HepG2 (cell line): ENCODE measurements at regions not wholly inside any gene's neighbourhood (a gene's known extent, or its start where the extent isn't known, plus 50 kb on each side); places are given as distances from the start of the nearest gene placed in this dataset.

ENCODE experiments used
- ATAC-seq: fragments of 200-7000 bp; cut with Tn5 transposase; 3 replicates; pipeline ENCODE4 v1.9.1; 2020; ENCODE audit warnings: mild to moderate bottlenecking, moderate library complexity
- BruUV-seq: library from RNA; stranded (reverse); fragments of 400-500 nt; replicated peaks from 2 replicates; lab custom pipeline; 2021; lab: Mats Ljungman, UMichigan
- CTCF ChIA-PET: fragments of 300-600 bp; formaldehyde crosslinking; extraction: SDS; loops from one replicate; lab custom pipeline; 2021; ENCODE audit warnings: low total read pairs, inconsistent platforms, low intra/inter-chr PET ratio; lab: Yijun Ruan, JAX
- POLR2A ChIA-PET: fragments of 350-600 bp; sonication (Branson Sonifier 250); formaldehyde crosslinking; loops from one replicate; lab custom pipeline; 2020; ENCODE audit warnings: antibody characterized with exemption, inconsistent platforms; lab: Yijun Ruan, JAX
- DNase-seq: peaks from one replicate; pipeline ENCODE4 v3.0.0-alpha.2; 2015; ENCODE audit warnings: low spot score
- FAIRE-seq: peaks from 3 replicates; lab custom pipeline; 2011; peaks lifted over from hg19 to GRCh38; lab: Jason Lieb, UNC
- H2AFZ ChIP-seq: one replicate; pipeline ENCODE4 v1.6.1; 2011; ENCODE audit warnings: low read length, inconsistent platforms
- H3K27ac ChIP-seq: fragments of 300-600 bp; 3 replicates; pipeline ENCODE4 v1.8.0; 2011; ENCODE audit warnings: mixed run types, mild to moderate bottlenecking, mixed read lengths, low read length, inconsistent platforms; ENCODE audit not compliant: insufficient read depth; ENCODE audit errors: extremely low read length
- H3K27me3 ChIP-seq, 2 experiments: fragments of 200-600 bp in 1 of 2; 2 replicates in 1 of 2; 3 replicates in 1 of 2; pipeline versions ENCODE4 v1.6.0 to v1.8.0; 2011; ENCODE audit warnings: low read length in 2 of 2, mild to moderate bottlenecking in 2 of 2, moderate library complexity in 2 of 2, inconsistent platforms in 1 of 2; ENCODE audit not compliant: insufficient read depth in 2 of 2, control insufficient read depth in 1 of 2
- H3K36me3 ChIP-seq, 2 experiments: fragments of 200-600 bp in 1 of 2; replicated peaks in 1 of 2; 2 replicates in 1 of 2; 3 replicates in 1 of 2; pipeline versions ENCODE4 v1.5.1 to v1.8.0; 2011; ENCODE audit warnings: low read length in 2 of 2, inconsistent platforms in 1 of 2; ENCODE audit not compliant: insufficient read depth in 2 of 2, control insufficient read depth in 1 of 2
- H3K4me1 ChIP-seq: 2 replicates; pipeline ENCODE4 v1.5.1; 2012; ENCODE audit warnings: low read length, inconsistent platforms; ENCODE audit not compliant: insufficient read depth
- H3K4me2 ChIP-seq: 2 replicates; pipeline ENCODE4 v1.6.0; 2011; ENCODE audit warnings: low read depth, low read length, inconsistent platforms
- H3K4me3 ChIP-seq, 3 experiments: fragments of 200-600 bp in 1 of 3; sonication (generic), shearing (Covaris generic) in 1 of 3; replicated peaks in 1 of 3; 2 replicates each; pipeline ENCODE4 v1.5.1; 2011 to 2016; ENCODE audit warnings: low read length in 3 of 3, inconsistent platforms in 2 of 3, low read depth in 2 of 3, mild to moderate bottlenecking in 2 of 3, control low read depth in 1 of 3, mixed read lengths in 1 of 3; ENCODE audit not compliant: insufficient read depth in 1 of 3
- H3K79me2 ChIP-seq: one replicate; pipeline ENCODE4 v1.6.1; 2011; ENCODE audit warnings: low read length, inconsistent platforms; ENCODE audit not compliant: insufficient read depth
- H3K9ac ChIP-seq: 2 replicates; pipeline ENCODE4 v1.6.0; 2011; ENCODE audit warnings: mild to moderate bottlenecking, low read depth, low read length, inconsistent platforms; ENCODE audit not compliant: insufficient read depth
- H3K9me3 ChIP-seq: 2 replicates; pipeline ENCODE4 v1.5.1; 2012; ENCODE audit warnings: mild to moderate bottlenecking, low read length
- H4K20me1 ChIP-seq: 2 replicates; pipeline ENCODE4 v1.6.0; 2011; ENCODE audit warnings: inconsistent platforms, mild to moderate bottlenecking, low read length, moderate library complexity; ENCODE audit not compliant: insufficient read depth
- HOXD1 ChIP-seq: sonication (generic); formaldehyde crosslinking; IDR thresholded peaks from 2 replicates; pipeline ENCODE4 v1.5.0; 2020; ENCODE audit warnings: missing genetic modification reagents
- JUN ChIP-seq: sonication (generic); formaldehyde crosslinking; IDR thresholded peaks from 2 replicates; pipeline ENCODE4 v1.4.0; 2020; ENCODE audit warnings: mild to moderate bottlenecking, missing genetic modification reagents
- POLR2G ChIP-seq: fragments of 200-400 bp; formaldehyde crosslinking; IDR thresholded peaks from 2 replicates; pipeline ENCODE4 v1.6.1; 2018; ENCODE audit warnings: mild to moderate bottlenecking, low read depth, low read length, moderate library complexity
- PPARG ChIP-seq: conservative IDR thresholded peaks from 2 replicates; pipeline ENCODE4 v1.6.1; 2016; ENCODE audit warnings: missing biosample characterization, missing genetic modification reagents
- SPEN ChIP-seq: sonication (generic); formaldehyde crosslinking; IDR thresholded peaks from 2 replicates; pipeline ENCODE4 v1.5.1; 2020; ENCODE audit warnings: low read depth, mild to moderate bottlenecking, missing genetic modification reagents
- ZMYM2 ChIP-seq: sonication (generic); formaldehyde crosslinking; IDR thresholded peaks from 2 replicates; pipeline ENCODE4 v1.8.0; 2022; ENCODE audit warnings: mild to moderate bottlenecking, missing genetic modification reagents
- ZNF329 ChIP-seq: sonication (generic); formaldehyde crosslinking; IDR thresholded peaks from 2 replicates; pipeline ENCODE4 v1.9.0; 2021; ENCODE audit warnings: low read depth, mild to moderate bottlenecking, missing genetic modification reagents
- ZNF335 ChIP-seq: sonication (generic); formaldehyde crosslinking; IDR thresholded peaks from 2 replicates; pipeline ENCODE4 v1.4.0; 2020; ENCODE audit warnings: missing genetic modification reagents
- ZNF512B ChIP-seq: sonication (generic); formaldehyde crosslinking; IDR thresholded peaks from 2 replicates; pipeline ENCODE4 v1.5.1; 2020; ENCODE audit warnings: missing genetic modification reagents, mild to moderate bottlenecking, borderline replicate concordance
- ZNF530 ChIP-seq: sonication (generic); formaldehyde crosslinking; IDR thresholded peaks from 2 replicates; pipeline ENCODE4 v1.5.0; 2020; ENCODE audit warnings: low read depth, mild to moderate bottlenecking, missing genetic modification reagents
- ZNF597 ChIP-seq: sonication (generic); formaldehyde crosslinking; IDR thresholded peaks from 2 replicates; pipeline ENCODE4 v1.5.0; 2020; ENCODE audit warnings: missing genetic modification reagents
- ZNF605 ChIP-seq: sonication (generic); formaldehyde crosslinking; IDR thresholded peaks from 2 replicates; pipeline ENCODE4 v1.8.0; 2022; ENCODE audit warnings: mild to moderate bottlenecking, missing genetic modification reagents
- ZNF720 ChIP-seq: sonication (generic); formaldehyde crosslinking; IDR thresholded peaks from 2 replicates; pipeline ENCODE4 v1.4.0; 2020; ENCODE audit warnings: missing genetic modification reagents
- ZNF749 ChIP-seq: sonication (generic); formaldehyde crosslinking; IDR thresholded peaks from 2 replicates; pipeline ENCODE4 v1.8.0; 2022; ENCODE audit warnings: mild to moderate bottlenecking, missing genetic modification reagents, moderate library complexity, borderline replicate concordance
- WGBS: methylation state at CpG from one replicate; pipeline ENCODE4 v1.1.6; 2017; ENCODE audit warnings: low lambda C conversion rate; 5-methylcytosine and 5-hydroxymethylcytosine counted together
- in situ Hi-C: cut with HindIII; loops from 2 replicates; pipeline ENCODE4 v1.10.0; 2017; ENCODE audit warnings: low pct_unique_long_range_greater_than_20kb; ENCODE audit not compliant: extremely low pct_ligation_motif_present
- intact Hi-C: fragments of 100-400 bp; cut with micrococcal nuclease; formaldehyde crosslinking; loops from one replicate; pipeline ENCODE4 v1.10.0; 2022; ENCODE audit not compliant: unreplicated experiment
- TF ChIP-seq, protein P1 (sequence below): IDR thresholded peaks from 2 replicates; pipeline ENCODE4 v1.6.1; 2016; ENCODE audit warnings: missing genetic modification reagents, missing compliant biosample characterization

DNA sequence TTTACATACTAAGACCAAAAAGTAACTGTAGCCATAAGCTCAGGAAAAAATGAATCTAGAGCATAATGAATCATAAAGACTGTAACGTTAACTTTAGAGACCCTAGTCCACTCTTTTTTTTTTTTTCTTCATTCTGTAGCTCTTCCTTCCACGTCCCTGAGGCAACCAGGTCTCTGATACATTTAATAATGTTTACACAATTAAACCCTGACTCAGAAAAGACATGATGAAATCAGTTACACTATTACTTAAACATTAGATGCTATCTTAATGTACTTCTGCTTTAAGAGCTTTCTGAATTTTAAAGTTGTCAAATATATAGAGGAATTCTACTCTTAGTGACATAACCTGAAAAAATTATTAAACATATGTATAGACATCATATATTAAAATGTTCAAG is 1121.5 kb upstream of the DDX18 start:
- ATAC-seq (no peak), FAIRE-seq (no peak), DNase-seq (no peak)
- Histone ChIP-seq H3K4me1 (no peaks in the 10 kb centered on the region), H3K9ac (no peak overlapping the region), H4K20me1 (no peaks in the 10 kb centered on the region), H3K4me2 (no peak overlapping the region), H3K36me3 (no peaks in the 10 kb centered on the region), H3K9me3 (peaks cover 57% of the 10 kb centered on the region), H3K27ac (no peak overlapping the region), H3K79me2 (no peaks in the 10 kb centered on the region), H2AFZ (no peak overlapping the region), H3K27me3 (no peaks in the 10 kb centered on the region), H3K4me3 (no peak overlapping the region)
- POLR2A ChIA-PET, result no interaction called here
- BruUV-seq, result no TSS peak
- in situ Hi-C loops, result no loop called here
- WGBS, result under 1% methylated on average over 2 of the region's 2 CpGs
- CTCF ChIA-PET, result no interaction called here
- TF ChIP-seq ZNF335 (no peak), POLR2G (no peak), ZNF512B (CRISPR knock-in tag) (no peak), SPEN (no peak)
- TF ChIP-seq, protein P1, sequence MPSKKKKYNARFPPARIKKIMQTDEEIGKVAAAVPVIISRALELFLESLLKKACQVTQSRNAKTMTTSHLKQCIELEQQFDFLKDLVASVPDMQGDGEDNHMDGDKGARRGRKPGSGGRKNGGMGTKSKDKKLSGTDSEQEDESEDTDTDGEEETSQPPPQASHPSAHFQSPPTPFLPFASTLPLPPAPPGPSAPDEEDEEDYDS (CRISPR knock-in tag), result no peak
- intact Hi-C loops, result no loop called here

DNA sequence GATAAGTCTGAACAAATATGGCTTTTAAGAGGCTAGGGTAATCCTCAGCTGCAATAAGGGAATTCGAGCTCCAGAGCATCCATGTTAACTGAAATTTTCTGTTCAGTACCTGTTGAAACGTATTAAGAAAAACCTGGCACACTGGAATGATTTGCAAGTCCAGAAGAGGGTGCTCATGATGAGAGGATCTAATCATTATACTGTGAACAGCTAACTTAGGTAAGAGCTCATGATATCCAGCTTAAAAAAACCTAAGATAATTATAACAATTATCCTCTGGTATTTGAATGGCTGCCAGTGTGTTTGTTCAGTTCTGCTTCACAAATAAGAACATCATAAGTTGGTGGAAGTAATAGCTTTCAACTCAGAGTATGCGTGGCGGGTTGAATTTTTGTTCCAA is 1118.3 kb upstream of the DDX18 start:
- ATAC-seq, result no peak
- intact Hi-C loops (no loop called here), in situ Hi-C loops (no loop called here)
- Histone ChIP-seq H3K4me3 (no peak overlapping the region), H3K27me3 (no peaks in the 10 kb centered on the region), H4K20me1 (no peaks in the 10 kb centered on the region), H3K27ac (no peak overlapping the region), H3K9ac (no peak overlapping the region), H3K4me2 (no peak overlapping the region), H3K9me3 (peaks cover 50% of the 10 kb centered on the region), H2AFZ (no peak overlapping the region), H3K79me2 (no peaks in the 10 kb centered on the region), H3K4me1 (no peaks in the 10 kb centered on the region), H3K36me3 (no peaks in the 10 kb centered on the region)
- POLR2A ChIA-PET, result no interaction called here
- no peak for DNase-seq
- no TSS peak for BruUV-seq
- WGBS, result 0% methylated on average over 4 of the region's 4 CpGs
- CTCF ChIA-PET, result no interaction called here
- TF ChIP-seq ZNF329 (CRISPR knock-in tag), result no peak
- no peak for TF ChIP-seq JUN (CRISPR knock-in tag)
- TF ChIP-seq ZNF720 (CRISPR knock-in tag), result no peak
- no peak for TF ChIP-seq ZMYM2 (CRISPR knock-in tag)
- TF ChIP-seq PPARG, result no peak
- TF ChIP-seq ZNF530 (CRISPR knock-in tag), result no peak
- no peak for TF ChIP-seq ZNF749 (CRISPR knock-in tag)
- no peak for TF ChIP-seq ZNF605 (CRISPR knock-in tag)
- TF ChIP-seq ZNF597, result no peak
- TF ChIP-seq HOXD1 (CRISPR knock-in tag), result no peak
- FAIRE-seq, result no peak
